GM18870 (cell line): ENCODE measurements at regions not wholly inside any gene's neighbourhood (a gene's known extent, or its start where the extent isn't known, plus 50 kb on each side); places are given as distances from the start of the nearest gene placed in this dataset.
"Not testable (repeated sequence)": the region's sequence is repeated elsewhere in the genome, so short reads cannot be mapped to it uniquely, and the experiment has no call there.

ENCODE experiments used
- ATAC-seq: cut with Tn5 transposase; IDR thresholded peaks from one replicate; pipeline ENCODE4 v1.9.1; 2021; ENCODE audit warnings: moderate library complexity; ENCODE audit not compliant: unreplicated experiment

DNA sequence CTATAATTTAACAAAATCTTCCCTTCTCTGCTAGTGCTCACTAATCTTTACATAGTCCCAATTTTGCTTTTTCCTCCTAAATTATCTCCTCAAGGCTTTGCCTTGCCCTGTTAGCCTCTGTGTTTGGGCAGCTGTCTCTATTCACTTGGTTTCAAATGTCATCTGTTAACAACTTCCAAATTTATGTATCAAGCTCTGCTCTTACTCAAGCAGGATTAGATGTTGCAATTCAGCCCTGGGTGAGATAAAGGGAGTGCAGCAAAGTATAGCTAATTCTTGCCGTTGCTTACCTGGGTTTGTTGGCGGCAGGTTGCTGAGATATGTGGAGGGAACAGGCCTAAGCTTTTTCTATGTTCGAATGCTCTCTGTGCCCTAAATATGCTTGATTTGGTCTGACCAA, 483.8 kb downstream of the DMAC1 start:
- no peak for ATAC-seq

DNA sequence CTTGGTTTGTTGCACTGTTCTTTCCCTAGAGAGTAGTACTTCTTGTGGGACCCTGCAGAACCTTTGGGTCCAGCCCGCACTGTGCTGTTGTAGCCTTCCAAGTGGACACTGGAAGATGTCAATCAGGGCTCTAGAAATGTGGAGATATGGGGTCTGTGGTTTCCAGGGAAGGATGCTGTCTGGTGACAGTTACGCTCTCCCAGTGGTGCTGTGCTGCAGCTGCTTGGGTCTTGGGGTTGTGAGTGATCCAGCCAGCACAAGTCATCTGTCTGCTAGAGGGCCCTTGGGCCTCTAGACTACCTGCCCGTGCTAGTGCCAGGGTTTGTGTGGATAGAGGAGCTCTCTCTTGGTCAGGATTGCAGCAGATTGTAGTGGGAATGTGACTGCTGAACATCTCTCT, 484.5 kb downstream of the DMAC1 start:
- no peak for ATAC-seq

DNA sequence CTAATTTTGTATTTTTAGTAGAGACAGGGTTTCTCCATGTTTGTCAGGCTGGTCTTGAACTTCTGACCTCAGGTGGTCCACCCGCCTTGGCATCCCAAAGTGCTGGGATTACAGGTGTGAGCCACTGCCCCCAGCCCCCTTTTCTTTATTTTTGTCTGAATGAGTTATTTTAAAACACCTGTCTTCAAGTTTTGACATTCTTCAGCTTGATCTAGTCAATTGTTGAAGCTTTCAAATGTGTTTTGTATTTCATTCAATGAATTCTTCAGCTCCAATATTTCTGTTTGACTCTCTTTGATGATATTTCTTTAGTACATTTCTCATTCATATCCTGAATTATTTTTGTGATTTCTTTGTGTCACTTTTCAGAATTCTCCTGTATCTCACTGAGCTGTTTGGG, 486.2 kb downstream of the DMAC1 start:
- ATAC-seq: no peak

DNA sequence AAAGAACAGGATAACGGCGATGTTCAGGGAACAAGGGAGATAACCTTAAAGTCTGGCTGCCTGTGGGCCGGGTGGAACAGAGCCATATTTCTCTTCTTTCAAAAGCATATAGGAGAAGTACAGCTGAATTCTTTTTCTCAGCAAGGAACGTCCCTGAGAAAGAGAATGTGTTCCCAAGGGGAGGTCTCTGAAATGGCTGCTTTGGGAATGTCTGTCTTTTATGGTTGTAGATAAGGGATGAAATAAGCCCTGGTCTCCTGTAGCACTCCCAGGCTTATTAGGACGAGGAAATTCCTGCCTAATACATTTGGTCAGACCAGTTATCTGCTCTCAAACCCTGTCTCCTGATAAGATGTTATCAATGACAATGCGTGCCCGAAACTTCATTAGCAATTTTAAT, 490.5 kb downstream of the DMAC1 start:
- ATAC-seq: not testable (repeated sequence)

DNA sequence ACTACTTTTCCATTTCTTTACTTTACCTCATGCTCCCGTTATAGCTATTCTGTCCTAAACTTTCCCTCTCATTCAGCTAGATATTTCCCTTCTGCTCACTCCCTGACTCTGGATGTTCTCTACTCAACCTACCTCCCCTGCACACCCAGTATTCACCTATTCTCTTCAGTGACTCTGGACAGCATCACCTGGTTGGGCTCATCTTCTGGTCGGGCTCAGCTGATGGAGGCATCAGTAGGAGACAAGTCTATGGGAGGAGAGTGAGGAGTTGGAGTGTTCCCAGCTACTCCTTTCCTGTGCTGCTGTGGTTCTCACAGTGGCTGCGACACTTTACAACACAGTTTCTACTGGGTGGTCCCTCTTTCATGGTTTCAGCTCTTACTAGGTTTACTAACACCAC, 493.9 kb downstream of the DMAC1 start:
- no peak for ATAC-seq

DNA sequence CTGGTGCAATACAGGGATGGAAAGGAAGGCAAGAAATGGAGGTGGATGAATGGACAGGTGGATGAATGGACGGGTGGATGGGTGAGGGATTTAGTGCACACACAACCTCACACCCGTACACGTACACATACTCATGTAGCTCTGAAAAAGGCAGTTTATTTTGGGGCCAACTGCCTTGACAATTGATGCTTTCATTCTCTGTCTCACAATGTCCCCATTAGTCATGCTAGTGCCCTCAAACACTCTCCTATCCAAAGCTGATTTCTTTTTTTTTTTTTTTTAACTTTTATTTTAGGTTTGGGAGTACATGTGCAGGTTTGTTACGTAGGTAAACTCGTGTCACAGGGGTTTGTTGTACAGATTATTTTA, 495.0 kb downstream of the DMAC1 start:
- ATAC-seq: no peak

DNA sequence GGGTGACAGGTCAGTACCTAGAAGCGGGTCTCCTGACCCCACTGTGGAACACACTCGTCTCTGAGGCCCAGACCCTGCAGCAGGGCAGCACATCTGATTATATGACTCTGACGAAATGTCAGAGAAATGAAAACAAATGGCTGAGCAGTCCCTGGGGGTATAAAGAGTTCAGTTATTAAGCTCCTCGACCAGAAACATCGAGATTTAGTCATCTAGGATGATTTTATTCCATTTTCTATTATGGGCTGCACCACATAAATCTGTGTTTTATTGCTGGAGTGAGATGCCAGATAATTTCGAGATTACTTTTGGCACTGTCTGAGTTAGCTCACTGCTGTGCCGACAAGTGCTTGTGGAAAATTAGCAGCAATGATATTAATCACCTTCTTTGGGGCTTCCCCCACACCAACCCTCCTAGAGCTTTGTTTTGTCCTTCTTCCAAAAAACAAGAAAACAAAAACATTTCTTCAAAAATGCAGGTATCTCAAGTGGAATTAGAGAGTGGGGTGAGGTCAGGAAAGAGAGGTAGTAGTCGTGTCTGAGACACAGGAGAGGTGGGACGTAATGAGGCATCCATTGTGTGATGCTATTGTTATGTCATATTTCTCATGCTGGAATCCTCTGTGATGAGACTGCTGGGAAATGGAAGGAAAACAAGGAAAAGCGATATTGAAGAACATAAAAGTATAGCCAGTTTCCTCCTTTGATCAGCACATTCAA, 495.5 kb downstream of the DMAC1 start:
- no peak for ATAC-seq

DNA sequence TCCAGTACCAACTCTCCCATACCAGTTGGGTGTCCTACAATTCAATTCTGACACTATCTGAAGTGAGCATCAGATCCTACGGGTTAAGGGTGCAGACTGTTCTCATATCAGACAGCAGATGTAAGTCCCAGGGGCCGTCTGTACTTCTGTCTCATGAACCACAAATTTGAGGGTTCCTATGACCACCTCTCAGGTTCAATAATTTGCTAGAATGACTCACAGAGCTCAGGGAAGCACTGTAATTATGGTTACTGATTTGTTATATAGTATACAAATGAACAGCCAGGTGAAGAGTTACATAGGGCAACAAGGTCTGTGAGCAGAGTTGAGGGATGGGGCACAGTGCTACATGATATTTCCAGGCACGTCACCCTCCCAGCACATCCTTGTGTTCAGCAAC, 499.1 kb downstream of the DMAC1 start:
- ATAC-seq: peak; percentile 45

DNA sequence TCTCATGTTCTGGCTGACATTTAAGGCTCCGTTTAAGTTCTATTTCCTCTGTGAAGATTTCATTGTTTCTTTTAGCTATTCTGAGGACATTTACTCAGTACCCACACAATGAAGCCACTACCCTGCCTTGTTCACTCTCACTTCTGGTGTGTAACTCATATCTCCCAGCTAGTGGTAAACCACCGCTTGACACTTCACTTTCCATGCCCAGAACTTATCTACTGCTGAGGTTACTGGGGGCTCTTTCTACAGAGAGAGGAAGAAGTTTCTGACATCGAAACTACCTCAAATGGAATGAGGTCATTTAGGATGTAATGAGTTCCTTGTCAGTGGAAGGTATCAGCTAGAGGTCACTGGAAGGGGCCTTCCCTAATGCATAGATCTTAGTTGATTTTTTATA, 501.5 kb downstream of the DMAC1 start:
- ATAC-seq: peak; percentile 96

DNA sequence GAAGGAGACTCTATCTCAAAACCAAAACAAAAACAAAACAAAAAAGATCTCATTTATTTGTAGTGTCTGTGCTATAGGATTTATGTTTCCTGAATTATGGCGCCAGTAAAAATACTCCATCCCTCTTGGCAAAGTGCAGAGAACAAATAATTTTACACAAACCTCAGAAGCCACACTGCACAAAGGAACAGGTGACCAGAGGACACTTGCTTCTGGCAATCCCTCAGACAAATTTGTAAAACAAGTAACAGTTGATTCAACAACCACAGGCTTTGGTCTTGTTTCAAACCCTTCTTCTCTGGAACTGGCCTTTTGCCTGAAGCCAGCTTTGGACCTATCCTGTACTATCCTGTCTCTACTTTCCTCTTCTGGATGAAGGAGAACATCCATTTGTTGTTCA, 502.1 kb downstream of the DMAC1 start:
- no peak for ATAC-seq

DNA sequence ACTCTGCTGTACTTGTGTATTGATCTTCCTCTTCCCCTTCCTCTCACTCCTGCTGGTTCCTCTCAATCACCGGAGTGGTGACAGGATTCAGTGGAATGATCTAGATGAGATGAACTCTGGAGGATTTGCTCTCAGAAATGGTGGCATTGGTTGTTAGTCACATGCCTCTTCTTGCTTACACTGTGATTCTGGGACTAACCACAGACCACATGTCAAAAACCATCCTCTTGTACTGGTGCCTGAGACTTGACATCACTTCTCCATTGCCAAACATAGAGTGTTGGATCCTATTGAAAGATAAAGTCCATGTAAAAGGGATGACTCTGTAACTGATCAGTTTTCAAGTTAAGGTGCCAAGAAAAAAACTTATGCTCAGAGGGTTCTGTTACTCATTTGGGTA, 506.5 kb downstream of the DMAC1 start:
- no peak for ATAC-seq

DNA sequence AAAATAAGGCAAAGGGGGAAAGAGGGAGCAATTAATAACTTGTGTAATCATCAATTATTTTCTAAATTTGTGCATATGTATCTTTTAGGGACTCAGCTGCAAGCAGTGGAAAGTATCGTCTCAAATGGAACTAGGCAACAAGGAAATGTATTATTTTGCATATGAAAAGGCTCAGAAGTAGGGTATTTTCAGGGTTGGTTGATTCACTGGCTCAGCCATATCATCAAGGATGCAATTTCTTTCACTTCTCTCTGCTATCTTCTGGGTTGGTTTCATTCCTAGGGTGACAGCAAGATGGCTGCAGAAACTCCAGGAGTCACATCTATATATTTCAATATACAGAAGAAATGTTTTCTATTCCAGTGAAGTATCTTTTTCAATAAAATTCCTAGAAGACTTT, 509.8 kb downstream of the DMAC1 start:
- ATAC-seq: peak; percentile 54

DNA sequence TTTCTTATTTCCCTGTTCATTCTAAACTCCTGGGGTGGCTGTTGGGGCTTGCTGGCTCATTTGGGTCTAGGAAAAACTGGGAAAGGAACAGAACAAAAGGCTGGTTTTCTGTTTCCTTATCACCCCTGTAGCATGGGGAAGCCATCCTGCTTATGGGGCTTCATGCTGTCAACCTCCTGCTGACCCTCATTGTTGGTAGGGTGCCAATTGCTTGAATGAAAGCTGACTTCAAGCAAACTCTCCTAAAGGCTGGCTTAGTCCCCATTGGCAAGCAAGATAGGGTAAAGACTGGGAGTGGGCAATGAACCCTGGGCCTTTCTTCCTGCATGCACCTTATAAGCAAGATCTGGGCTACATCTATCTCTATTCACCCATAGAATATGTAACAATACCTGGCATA, 511.6 kb downstream of the DMAC1 start:
- ATAC-seq: no peak

DNA sequence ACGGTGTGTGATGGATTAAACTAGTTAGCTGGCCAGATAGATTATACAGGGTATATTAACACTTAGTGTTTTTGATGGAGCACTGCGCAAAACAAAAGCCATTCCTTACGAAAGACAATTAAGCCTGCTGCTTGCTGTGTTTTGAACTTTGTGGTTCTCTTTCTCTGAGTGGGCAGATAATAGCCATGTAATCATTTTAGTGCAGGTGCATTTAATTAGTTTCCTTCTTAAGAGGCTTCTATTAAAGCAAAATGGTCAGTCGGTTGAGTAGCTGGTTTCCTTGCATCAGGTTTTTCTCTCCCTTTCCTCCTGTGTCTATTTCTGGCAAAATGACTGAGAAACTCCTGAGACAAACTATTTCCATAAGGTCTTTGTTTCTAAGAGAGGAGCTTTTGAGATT, 512.5 kb downstream of the DMAC1 start:
- no peak for ATAC-seq

DNA sequence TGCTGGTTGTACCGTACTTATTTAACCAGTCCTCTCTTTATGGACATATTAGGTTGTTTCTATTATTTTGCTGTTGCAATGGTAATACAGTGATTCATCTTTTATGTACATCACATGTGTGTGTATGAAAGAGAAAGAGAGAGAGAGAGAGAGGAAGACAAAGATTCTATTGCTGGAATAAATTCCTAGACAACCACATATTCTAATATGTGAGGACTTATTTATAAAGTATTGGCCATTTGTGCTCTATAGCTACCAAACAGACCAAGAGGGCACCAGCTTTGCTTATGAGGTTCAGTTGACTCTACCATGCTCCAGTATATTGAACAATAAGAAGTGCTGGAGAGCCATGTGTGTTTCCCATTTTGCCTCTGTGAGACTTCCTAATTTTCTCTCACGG, 513.5 kb downstream of the DMAC1 start:
- ATAC-seq: no peak

DNA sequence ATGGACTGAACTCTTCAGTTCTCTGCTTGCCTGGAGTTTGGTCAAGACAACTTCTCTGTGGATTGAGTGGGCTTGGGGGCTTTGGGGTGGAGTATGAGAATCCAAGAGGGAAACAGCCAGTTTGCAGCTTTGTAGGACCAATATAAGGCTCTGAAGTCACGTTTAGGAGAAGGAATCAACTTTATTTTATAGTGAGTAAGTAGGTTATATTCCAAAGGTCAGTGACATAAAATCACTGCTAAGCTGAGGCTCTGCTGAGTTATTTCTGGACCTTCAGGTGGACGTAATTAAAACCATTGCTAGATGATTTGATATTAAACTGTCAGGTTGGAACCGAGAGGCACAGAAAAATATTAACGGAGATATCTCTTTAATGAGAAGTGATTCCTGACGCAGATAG, 514.4 kb downstream of the DMAC1 start:
- no peak for ATAC-seq

DNA sequence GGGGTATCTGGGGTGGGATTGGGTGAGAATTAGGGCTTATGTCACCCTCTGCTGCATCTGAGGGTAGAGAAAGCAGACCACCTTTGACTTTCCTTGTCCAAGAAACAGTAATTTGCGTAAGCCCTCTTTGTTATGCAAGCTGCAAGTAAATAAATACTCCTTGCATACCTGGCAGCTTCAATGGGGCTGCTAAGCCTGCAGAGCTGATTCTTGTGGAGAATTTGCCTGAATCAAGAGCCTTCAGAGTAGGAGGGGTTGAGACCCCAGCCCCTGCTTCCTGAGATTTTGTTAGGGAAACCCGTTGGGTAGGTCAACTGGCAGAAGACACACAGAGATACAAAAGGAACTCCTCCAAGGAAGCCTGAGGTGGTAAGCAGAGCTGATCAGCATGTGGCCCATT, 515.1 kb downstream of the DMAC1 start:
- no peak for ATAC-seq

DNA sequence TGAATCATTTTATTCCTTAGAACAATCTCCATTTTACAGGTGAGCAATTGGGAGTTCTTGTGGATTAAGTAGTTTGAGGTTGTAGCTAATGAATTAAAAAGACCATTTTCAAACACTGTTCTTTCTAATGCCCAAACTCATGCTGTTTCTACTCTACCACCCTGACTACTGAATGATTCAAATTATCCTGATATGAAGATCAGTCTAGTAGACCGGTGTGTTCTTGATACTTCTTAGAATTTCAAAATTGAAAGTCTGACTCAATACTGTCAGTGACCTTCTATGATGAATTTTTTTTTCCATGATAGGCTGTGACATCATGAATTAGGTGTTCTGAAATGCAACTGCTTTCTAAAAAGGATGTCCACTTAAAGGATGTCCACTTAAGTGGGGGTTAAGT, 515.5 kb downstream of the DMAC1 start:
- ATAC-seq: no peak

DNA sequence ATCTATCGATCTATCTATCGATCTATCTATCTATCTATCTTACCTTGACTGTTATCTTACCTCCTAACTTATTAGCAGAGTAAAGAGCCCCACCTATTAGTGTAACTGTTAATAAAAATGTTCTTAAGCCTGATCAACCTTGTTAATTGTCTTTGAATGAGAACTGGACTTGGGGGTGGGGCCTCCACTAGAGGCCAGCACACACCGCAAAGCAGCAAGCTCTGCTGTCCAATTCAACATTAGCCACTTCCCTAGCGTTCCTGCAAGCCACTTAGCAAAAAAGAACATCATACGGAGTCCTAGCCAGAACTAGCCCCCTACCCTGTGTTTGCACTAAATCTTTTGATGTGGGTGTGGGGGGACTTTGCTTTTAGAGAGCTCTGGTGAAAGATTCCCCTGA, 515.8 kb downstream of the KDM4C start:
- ATAC-seq: no peak

DNA sequence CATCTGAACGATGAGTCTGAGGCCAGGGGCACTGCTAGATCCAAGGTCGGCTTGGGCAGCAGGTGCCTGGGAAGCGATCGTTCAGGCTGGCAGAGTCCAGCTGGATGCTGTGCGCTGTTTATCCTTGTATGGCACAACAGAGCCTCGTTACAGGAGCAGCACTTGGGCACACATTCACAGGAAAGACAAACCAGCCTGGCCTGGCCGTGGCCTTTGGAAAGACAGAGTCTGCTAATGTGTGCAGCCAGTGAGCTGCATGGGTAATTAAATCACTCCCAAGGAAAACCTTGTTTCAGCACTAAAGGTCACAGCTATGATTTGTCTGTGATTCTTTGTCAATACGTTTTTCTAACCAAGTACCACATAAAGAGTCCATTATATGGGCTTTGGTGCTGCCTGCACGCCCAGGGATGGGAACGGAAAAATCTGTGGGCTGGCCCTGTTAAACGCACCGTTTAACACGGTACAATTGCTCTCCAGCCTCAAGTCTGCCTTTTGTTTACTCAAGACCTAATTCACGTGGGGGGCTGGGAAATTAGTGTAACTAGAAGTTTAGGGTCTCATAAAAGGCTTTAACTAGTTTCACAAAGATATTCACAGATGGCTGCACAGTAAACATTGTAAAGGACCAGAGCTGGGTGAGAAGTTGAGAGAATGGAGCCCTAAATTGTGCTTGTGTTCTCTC, 509.3 kb downstream of the KDM4C start:
- ATAC-seq: no peak

DNA sequence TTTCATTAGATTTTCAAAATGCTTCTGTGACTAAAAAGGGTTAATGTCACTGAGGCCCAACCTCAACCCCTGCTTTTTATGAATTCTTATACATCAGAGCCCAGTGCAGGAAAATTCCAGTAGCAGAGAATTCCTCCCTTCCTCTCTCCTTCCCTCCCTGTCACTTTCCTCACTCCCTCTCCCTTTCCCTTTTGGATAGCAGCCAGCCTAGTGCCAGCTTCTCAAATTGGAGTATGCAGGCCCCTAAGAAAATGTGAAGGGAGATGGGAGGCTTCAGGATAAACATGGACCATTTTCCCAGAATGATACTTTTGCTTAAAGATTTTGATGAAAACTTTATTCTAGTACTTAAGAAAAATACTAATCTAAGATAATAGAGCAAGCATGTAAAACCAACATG, 507.4 kb downstream of the KDM4C start:
- ATAC-seq: no peak

DNA sequence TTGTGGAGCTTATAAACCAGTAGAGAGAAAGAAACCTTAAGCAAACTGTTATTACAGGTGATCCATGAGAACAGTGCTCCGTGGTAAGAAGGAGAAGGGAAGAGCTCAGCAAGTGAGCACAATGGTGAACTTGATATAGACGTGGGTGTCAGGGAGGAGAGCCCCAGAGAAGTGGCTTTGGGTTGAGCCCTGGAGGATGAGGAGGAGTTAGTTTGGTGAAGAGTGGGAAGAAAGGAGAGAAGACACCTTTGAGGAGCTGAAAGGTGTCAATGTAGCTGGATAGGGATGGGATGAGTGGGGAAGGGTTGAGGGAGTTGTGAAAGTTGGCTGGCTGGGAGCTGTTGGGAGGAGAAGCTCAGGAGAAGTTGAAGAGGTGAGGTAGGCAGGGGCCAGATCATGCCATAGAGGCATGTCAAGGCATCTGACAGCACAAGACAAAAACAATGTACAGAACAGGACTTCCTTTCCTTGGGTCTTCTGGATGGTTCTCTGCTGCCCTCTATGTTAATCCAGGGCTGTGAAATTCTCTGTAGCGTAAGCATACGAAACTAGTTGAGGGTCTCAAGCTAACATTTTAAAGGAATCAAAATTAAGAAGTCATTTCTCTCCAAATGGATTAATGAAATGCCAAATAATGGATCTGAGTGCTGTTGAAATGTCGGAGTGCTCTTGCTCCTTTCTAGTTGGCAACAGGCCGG, 501.9 kb downstream of the KDM4C start:
- no peak for ATAC-seq
